Left ventricle myocardium inferior (tissue), 1 donor: ENCODE measurements at regions not wholly inside any gene's neighbourhood (a gene's known extent, or its start where the extent isn't known, plus 50 kb on each side); places are given as distances from the start of the nearest gene placed in this dataset.

Source experiments
- DNase-seq: peaks from one replicate; pipeline ENCODE4 v3.0.0-alpha.2; 2020
- H3K27ac ChIP-seq: fragments of 200-600 bp; replicated peaks from 2 replicates; pipeline ENCODE4 v1.8.0; 2021
- H3K27me3 ChIP-seq: fragments of 200-600 bp; 2 replicates; pipeline ENCODE4 v1.8.0; 2021; ENCODE audit warnings: low read depth
- H3K36me3 ChIP-seq: fragments of 200-600 bp; 2 replicates; pipeline ENCODE4 v1.8.0; 2021
- H3K4me1 ChIP-seq: fragments of 200-600 bp; 2 replicates; pipeline ENCODE4 v1.8.0; 2021
- H3K4me3 ChIP-seq: fragments of 200-600 bp; 2 replicates; pipeline ENCODE4 v1.8.0; 2021; ENCODE audit warnings: mild to moderate bottlenecking, moderate library complexity
- H3K9me3 ChIP-seq: fragments of 200-600 bp; replicated peaks from 2 replicates; pipeline ENCODE4 v1.8.0; 2021
- CTCF ChIP-seq: fragments of 200-600 bp; IDR thresholded peaks from 2 replicates; pipeline ENCODE4 v1.8.0; 2021; ENCODE audit warnings: antibody characterized with exemption, mild to moderate bottlenecking, borderline replicate concordance
- intact Hi-C: fragments of 100-400 bp; cut with micrococcal nuclease; formaldehyde crosslinking; loops from one replicate; pipeline ENCODE4 v1.11.0; 2022
- donor health status: DM: no; HTN: yes; CAD: no; lungs with severe emphysema.

DNA sequence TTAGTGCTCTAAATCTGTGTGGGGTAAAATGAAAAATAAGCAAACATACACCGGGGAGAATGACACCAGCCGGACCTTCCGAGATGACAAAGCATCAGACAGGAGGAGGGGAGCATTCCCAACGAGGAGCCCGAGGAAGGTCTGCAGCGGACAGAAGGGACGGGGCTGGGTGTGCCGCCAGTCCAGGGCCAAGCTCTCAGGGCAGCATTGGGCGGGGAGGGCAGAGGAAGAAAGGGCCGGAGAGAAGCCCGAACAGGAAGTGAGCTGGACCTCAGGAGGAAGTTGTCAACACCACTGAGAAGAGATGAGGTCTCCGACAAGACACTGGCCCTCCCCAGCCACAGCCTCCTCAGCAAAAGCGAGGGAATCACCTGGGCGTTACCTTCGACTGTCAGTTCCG, 182.6 kb upstream of the RNF32 start:
- intact Hi-C loops: no loop called here

GRCh38 chr7:156456503-156457115, 184.0 kb upstream of the RNF32 start:
- H3K27me3 ChIP-seq: peaks cover 88% of the 10 kb centered on the region
- no peaks in the 10 kb centered on the region for H3K36me3 ChIP-seq
- no peaks in the 10 kb centered on the region for H3K4me1 ChIP-seq
- H3K27ac ChIP-seq: no peak overlapping the region
- intact Hi-C loops: no loop called here
- H3K4me3 ChIP-seq: no peak overlapping the region
- no peak for TF ChIP-seq CTCF
- no peak for DNase-seq
- no peaks in the 10 kb centered on the region for H3K9me3 ChIP-seq

More for the DNA sequence above, 182.6 kb upstream of the RNF32 start:
- Histone ChIP-seq H3K9me3 (no peaks in the 10 kb centered on the region), H3K4me3 (no peak overlapping the region), H3K4me1 (no peaks in the 10 kb centered on the region), H3K27me3 (peaks cover 90% of the 10 kb centered on the region), H3K27ac (no peak overlapping the region), H3K36me3 (no peaks in the 10 kb centered on the region)
- no peak for DNase-seq
- no peak for TF ChIP-seq CTCF

- Histone ChIP-seq H3K36me3 (no peaks in the 10 kb centered on the region), H3K4me1 (no peaks in the 10 kb centered on the region), H3K9me3 (no peaks in the 10 kb centered on the region), H3K4me3 (no peak overlapping the region), H3K27ac (no peak overlapping the region), H3K27me3 (peaks cover 82% of the 10 kb centered on the region)
- DNase-seq: no peak
- no peak for TF ChIP-seq CTCF
- intact Hi-C loops: no loop called here
These were observed 184.5 kb upstream of the RNF32 start for GRCh38 chr7:156456032-156456431.

DNA sequence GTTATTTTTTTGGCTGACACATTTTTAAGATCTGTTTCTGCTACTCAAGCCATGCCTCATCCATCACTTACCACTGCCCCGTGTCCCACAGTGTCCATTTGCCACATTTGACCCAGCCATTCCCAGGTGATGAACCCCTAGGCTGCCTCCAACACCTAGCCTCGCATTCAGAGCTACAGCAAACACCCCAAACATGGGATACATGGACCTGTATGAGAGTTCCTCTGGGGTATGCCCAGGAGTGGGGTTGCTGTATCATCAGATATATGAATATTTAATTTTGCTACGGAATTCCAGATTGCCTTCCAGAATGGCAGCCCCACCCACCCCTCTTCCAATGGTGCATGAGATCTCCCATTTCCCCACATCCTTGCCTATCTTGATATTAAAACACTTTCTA, 190.1 kb upstream of the RNF32 start:
- no peaks in the 10 kb centered on the region for H3K4me1 ChIP-seq
- intact Hi-C loops: no loop called here
- DNase-seq: no peak
- no peak for TF ChIP-seq CTCF
- no peak overlapping the region for H3K27ac ChIP-seq
- no peaks in the 10 kb centered on the region for H3K9me3 ChIP-seq
- H3K4me3 ChIP-seq: no peak overlapping the region
- H3K36me3 ChIP-seq: no peaks in the 10 kb centered on the region
- H3K27me3 ChIP-seq: peaks cover 45% of the 10 kb centered on the region

GRCh38 chr7:156448918-156449317, 191.7 kb upstream of the RNF32 start:
- Histone ChIP-seq H3K27me3 (peaks cover 38% of the 10 kb centered on the region), H3K36me3 (no peaks in the 10 kb centered on the region), H3K4me1 (no peaks in the 10 kb centered on the region), H3K9me3 (no peaks in the 10 kb centered on the region), H3K4me3 (no peak overlapping the region), H3K27ac (no peak overlapping the region)
- intact Hi-C loops: no loop called here
- no peak for DNase-seq
- TF ChIP-seq CTCF: no peak
